BJ (cell line): ENCODE measurements at regions not wholly inside any gene's neighbourhood (a gene's known extent, or its start where the extent isn't known, plus 50 kb on each side); places are given as distances from the start of the nearest gene placed in this dataset.
"Not testable (repeated sequence)": the region's sequence is repeated elsewhere in the genome, so short reads cannot be mapped to it uniquely, and the experiment has no call there.

Experiments
- CTCF ChIA-PET: fragments of 350-600 bp; formaldehyde crosslinking; extraction: SDS; loops from one replicate; lab custom pipeline; 2021; ENCODE audit warnings: antibody characterized with exemption, inconsistent platforms; lab: Yijun Ruan, JAX
- POLR2A ChIA-PET: fragments of 300-600 bp; sonication (Branson Sonifier 250); formaldehyde crosslinking; extraction: SDS; loops from one replicate; lab custom pipeline; 2021; ENCODE audit warnings: antibody characterized with exemption; lab: Charles Lee
- DNase-seq: peaks from one replicate; pipeline ENCODE4 v3.0.0-alpha.2; 2011; ENCODE audit warnings: low read depth
- H3K27me3 ChIP-seq: 2 replicates; pipeline ENCODE4 v1.6.0; 2011; ENCODE audit warnings: low read length; ENCODE audit not compliant: control insufficient read depth, insufficient read depth
- H3K36me3 ChIP-seq: 2 replicates; pipeline ENCODE4 v1.5.1; 2011; ENCODE audit warnings: low read length; ENCODE audit not compliant: control insufficient read depth, insufficient read depth
- H3K4me3 ChIP-seq: 2 replicates; pipeline ENCODE4 v1.5.1; 2011; ENCODE audit warnings: low read depth, mild to moderate bottlenecking, control low read depth, low read length
- CTCF ChIP-seq: IDR thresholded peaks from 2 replicates; pipeline ENCODE4 v1.5.1; 2011; ENCODE audit warnings: low read depth, mild to moderate bottlenecking, control low read depth, inconsistent platforms, low read length, moderate library complexity; ENCODE audit not compliant: insufficient read depth

GRCh38 chr14:26286913-26287205, 311.0 kb downstream of the NOVA1 start:
- Histone ChIP-seq H3K36me3 (no peaks in the 10 kb centered on the region), H3K4me3 (no peak overlapping the region), H3K27me3 (no peaks in the 10 kb centered on the region)
- DNase-seq = no peak
- CTCF ChIA-PET = interaction anchor here (0.5 kb wide), 1 partner anchor 231 kb away, joined by 4 read pairs; no protein-coding TSS in a partner anchor
- no peak for TF ChIP-seq CTCF
- POLR2A ChIA-PET = no interaction called here

- Histone ChIP-seq H3K36me3 (no peaks in the 10 kb centered on the region), H3K4me3 (no peak overlapping the region), H3K27me3 (no peaks in the 10 kb centered on the region)
- no peak for DNase-seq
- ChIA-PET CTCF (no interaction called here), POLR2A (no interaction called here)
- no peak for TF ChIP-seq CTCF
Observed at GRCh38 chr14:26286081-26286912, 311.5 kb downstream of the NOVA1 start.

- TF ChIP-seq CTCF = no peak
- DNase-seq = no peak
- Histone ChIP-seq H3K4me3 (no peak overlapping the region), H3K36me3 (no peaks in the 10 kb centered on the region), H3K27me3 (no peaks in the 10 kb centered on the region)
- ChIA-PET CTCF (no interaction called here), POLR2A (interaction anchor here (0.6 kb wide), 1 partner anchor 483 kb away, joined by 6 read pairs; no protein-coding TSS in a partner anchor)
Observed at GRCh38 chr14:26282578-26282977, 315.3 kb downstream of the NOVA1 start.

- H3K36me3 ChIP-seq, H3K27me3 ChIP-seq, POLR2A ChIA-PET, DNase-seq, H3K4me3 ChIP-seq, CTCF ChIA-PET: not testable (repeated sequence)
Observed at GRCh38 chr14:26282011-26282410, 315.8 kb downstream of the NOVA1 start.

GRCh38 chr14:26281280-26281998, 316.4 kb downstream of the NOVA1 start:
- H3K27me3 ChIP-seq = no peaks in the 10 kb centered on the region
- DNase-seq = no peak
- no peak overlapping the region for H3K4me3 ChIP-seq
- TF ChIP-seq CTCF = no peak
- H3K36me3 ChIP-seq = no peaks in the 10 kb centered on the region
- POLR2A ChIA-PET = no interaction called here
- CTCF ChIA-PET = interaction anchor here (0.7 kb wide), 1 partner anchor 20 kb away, joined by 3 read pairs; no protein-coding TSS in a partner anchor
